ENCODE measurements at regions not wholly inside any gene's neighbourhood (a gene's known extent, or its start where the extent isn't known, plus 50 kb on each side); places are given as distances from the start of the nearest gene placed in this dataset.

GRCh38 chr2:168322325-168323007 is 75.1 kb upstream of the STK39 start:
- TF ChIP-seq, protein P1, sequence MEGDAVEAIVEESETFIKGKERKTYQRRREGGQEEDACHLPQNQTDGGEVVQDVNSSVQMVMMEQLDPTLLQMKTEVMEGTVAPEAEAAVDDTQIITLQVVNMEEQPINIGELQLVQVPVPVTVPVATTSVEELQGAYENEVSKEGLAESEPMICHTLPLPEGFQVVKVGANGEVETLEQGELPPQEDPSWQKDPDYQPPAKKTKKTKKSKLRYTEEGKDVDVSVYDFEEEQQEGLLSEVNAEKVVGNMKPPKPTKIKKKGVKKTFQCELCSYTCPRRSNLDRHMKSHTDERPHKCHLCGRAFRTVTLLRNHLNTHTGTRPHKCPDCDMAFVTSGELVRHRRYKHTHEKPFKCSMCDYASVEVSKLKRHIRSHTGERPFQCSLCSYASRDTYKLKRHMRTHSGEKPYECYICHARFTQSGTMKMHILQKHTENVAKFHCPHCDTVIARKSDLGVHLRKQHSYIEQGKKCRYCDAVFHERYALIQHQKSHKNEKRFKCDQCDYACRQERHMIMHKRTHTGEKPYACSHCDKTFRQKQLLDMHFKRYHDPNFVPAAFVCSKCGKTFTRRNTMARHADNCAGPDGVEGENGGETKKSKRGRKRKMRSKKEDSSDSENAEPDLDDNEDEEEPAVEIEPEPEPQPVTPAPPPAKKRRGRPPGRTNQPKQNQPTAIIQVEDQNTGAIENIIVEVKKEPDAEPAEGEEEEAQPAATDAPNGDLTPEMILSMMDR (IDR thresholded peaks at IDR 0.05; ENCODE audit: low read depth, low read length): no peak
- TF ChIP-seq MAX (IDR thresholded peaks at IDR 0.05; ENCODE audit: low read depth, low read length): no peak
- no peak for TF ChIP-seq POLR2A (IDR thresholded peaks at IDR 0.05; ENCODE audit: extremely low read depth, insufficient read length)
- TF ChIP-seq MYC (IDR thresholded peaks at IDR 0.05; ENCODE audit: low read depth, low read length): no peak
- no peak for DNase-seq (ENCODE audit: low read depth)
- no peak overlapping the region for H3K4me3 ChIP-seq (ENCODE audit: low read depth, low read length)

DNA sequence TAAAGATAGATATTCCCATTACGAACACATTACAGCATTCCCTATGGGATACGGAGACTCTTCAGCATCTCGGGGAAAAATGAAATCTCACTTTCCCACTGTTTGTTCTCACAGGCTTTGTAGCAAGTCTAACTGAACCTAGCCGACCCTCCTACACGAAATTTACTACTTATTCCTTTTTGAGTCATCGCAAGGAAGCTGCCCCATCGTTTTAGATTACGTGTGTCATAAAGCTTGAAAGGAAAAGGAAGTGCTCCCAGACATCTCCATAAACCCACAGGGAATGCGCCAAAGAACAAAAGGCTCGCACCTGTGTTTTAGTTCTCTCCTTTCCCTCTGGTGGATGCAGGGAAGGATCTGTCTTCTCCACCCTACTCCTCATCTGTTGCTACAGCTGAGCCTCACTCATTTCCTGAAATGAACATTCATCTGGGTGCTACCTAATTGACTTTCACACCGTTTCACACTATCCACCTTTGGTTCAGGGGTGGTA is 76.2 kb upstream of the STK39 start:
- DNase-seq (ENCODE audit: low read depth): no peak
- H3K4me3 ChIP-seq (ENCODE audit: low read depth, low read length): no peak overlapping the region
- no peak for TF ChIP-seq POLR2A (IDR thresholded peaks at IDR 0.05; ENCODE audit: extremely low read depth, insufficient read length)
- no peak for TF ChIP-seq MYC (IDR thresholded peaks at IDR 0.05; ENCODE audit: low read depth, low read length)
- TF ChIP-seq, protein P1 (IDR thresholded peaks at IDR 0.05; ENCODE audit: low read depth, low read length): no peak

- TF ChIP-seq MYC (IDR thresholded peaks at IDR 0.05; ENCODE audit: low read depth, low read length) (no peak), MAX (IDR thresholded peaks at IDR 0.05; ENCODE audit: low read depth, low read length) (no peak), POLR2A (IDR thresholded peaks at IDR 0.05; ENCODE audit: extremely low read depth, insufficient read length) (no peak)
- TF ChIP-seq, protein P1 (IDR thresholded peaks at IDR 0.05; ENCODE audit: low read depth, low read length): no peak
- DNase-seq (ENCODE audit: low read depth): no peak
- H3K4me3 ChIP-seq (ENCODE audit: low read depth, low read length): no peak overlapping the region
Observed at GRCh38 chr2:168326572-168326971, 79.2 kb upstream of the STK39 start.

- TF ChIP-seq MAX (IDR thresholded peaks at IDR 0.05; ENCODE audit: low read depth, low read length) (no peak), MYC (IDR thresholded peaks at IDR 0.05; ENCODE audit: low read depth, low read length) (no peak), POLR2A (IDR thresholded peaks at IDR 0.05; ENCODE audit: extremely low read depth, insufficient read length) (no peak)
- TF ChIP-seq, protein P1 (IDR thresholded peaks at IDR 0.05; ENCODE audit: low read depth, low read length): no peak
- DNase-seq (ENCODE audit: low read depth): no peak
- no peak overlapping the region for H3K4me3 ChIP-seq (ENCODE audit: low read depth, low read length)
Observed at GRCh38 chr2:168327328-168327727, 79.9 kb upstream of the STK39 start.

DNA sequence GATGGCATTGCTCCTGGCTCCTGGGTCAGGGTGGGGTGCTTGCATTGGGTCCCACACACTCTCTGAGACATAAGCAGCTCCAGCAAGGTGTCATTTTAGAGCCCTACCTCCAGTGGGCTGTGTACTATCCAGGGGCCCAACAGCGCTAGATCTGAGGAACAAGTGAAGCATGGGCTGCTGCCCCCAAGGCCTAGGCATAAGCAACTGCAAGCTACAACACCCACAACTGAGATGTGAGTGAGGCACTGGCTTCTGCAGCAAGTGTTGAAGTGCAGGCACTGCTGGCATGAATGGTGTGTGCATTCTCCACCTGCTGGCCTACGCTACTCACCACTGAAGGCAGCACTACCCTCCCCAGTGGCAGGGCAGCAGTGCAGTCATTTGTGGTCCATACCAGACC is 81.0 kb upstream of the STK39 start:
- no peak for DNase-seq (ENCODE audit: low read depth)
- no peak overlapping the region for H3K4me3 ChIP-seq (ENCODE audit: low read depth, low read length)
- TF ChIP-seq, protein P1 (IDR thresholded peaks at IDR 0.05; ENCODE audit: low read depth, low read length): no peak
- TF ChIP-seq MAX (IDR thresholded peaks at IDR 0.05; ENCODE audit: low read depth, low read length) (no peak), MYC (IDR thresholded peaks at IDR 0.05; ENCODE audit: low read depth, low read length) (no peak)
